MM.1S (cell line): ENCODE measurements at regions not wholly inside any gene's neighbourhood (a gene's known extent, or its start where the extent isn't known, plus 50 kb on each side); places are given as distances from the start of the nearest gene placed in this dataset.

Experiments used
- CTCF ChIP-seq: fragments of 300-600 bp; sonication (generic); IDR thresholded peaks from 2 replicates; pipeline ENCODE4 v1.5.1; 2016; ENCODE audit warnings: antibody characterized with exemption, low read length, mixed read lengths
- EZH2 ChIP-seq: fragments of 300-600 bp; sonication (generic); optimal IDR thresholded peaks from 2 replicates; pipeline ENCODE3; 2017; ENCODE audit warnings: low read depth, mild to moderate bottlenecking, antibody characterized with exemption, low read length, mixed read lengths
- EZH2phosphoT487 ChIP-seq: fragments of 300-600 bp; sonication (generic); IDR thresholded peaks from 2 replicates; pipeline ENCODE4 v1.6.1; 2018; ENCODE audit warnings: antibody characterized with exemption, low read length

GRCh38 chr5:97377582-97377981 is 194.5 kb upstream of the RIOK2 start:
- TF ChIP-seq CTCF: no peak
- TF ChIP-seq EZH2: no peak
- TF ChIP-seq EZH2phosphoT487: no peak
